Type B pancreatic cell (in vitro differentiated cells): ENCODE measurements at regions not wholly inside any gene's neighbourhood (a gene's known extent, or its start where the extent isn't known, plus 50 kb on each side); places are given as distances from the start of the nearest gene placed in this dataset.

Experiments
- DNase-seq: peaks from one replicate; pipeline ENCODE4 v3.0.0; 2021; ENCODE audit warnings: mixed read lengths; ENCODE audit not compliant: unreplicated experiment; ENCODE audit errors: extremely low spot score
- H3K27ac Mint-ChIP-seq: 2 replicates; pipeline ENCODE4 v1.8.0; 2021; ENCODE audit warnings: mild to moderate bottlenecking, mixed read lengths
- H3K27me3 Mint-ChIP-seq: 2 replicates; pipeline ENCODE4 v1.8.0; 2021; ENCODE audit warnings: mixed read lengths
- H3K36me3 Mint-ChIP-seq: 2 replicates; pipeline ENCODE4 v1.8.0; 2021; ENCODE audit warnings: mixed read lengths
- H3K4me1 Mint-ChIP-seq: one replicate; pipeline ENCODE4 v1.8.0; 2021; ENCODE audit warnings: mixed read lengths; ENCODE audit not compliant: unreplicated experiment
- H3K4me3 Mint-ChIP-seq: 2 replicates; pipeline ENCODE4 v1.8.0; 2021; ENCODE audit warnings: mild to moderate bottlenecking, mixed read lengths
- H3K9me3 Mint-ChIP-seq: 2 replicates; pipeline ENCODE4 v1.8.0; 2021; ENCODE audit warnings: mixed read lengths
- TF ChIP-seq, protein P1 (sequence below): fragments of 200-600 bp; sonication (generic); conservative IDR thresholded peaks from 2 replicates; pipeline ENCODE4 v1.5.0; 2021; ENCODE audit warnings: antibody characterized with exemption, mild to moderate bottlenecking

DNA sequence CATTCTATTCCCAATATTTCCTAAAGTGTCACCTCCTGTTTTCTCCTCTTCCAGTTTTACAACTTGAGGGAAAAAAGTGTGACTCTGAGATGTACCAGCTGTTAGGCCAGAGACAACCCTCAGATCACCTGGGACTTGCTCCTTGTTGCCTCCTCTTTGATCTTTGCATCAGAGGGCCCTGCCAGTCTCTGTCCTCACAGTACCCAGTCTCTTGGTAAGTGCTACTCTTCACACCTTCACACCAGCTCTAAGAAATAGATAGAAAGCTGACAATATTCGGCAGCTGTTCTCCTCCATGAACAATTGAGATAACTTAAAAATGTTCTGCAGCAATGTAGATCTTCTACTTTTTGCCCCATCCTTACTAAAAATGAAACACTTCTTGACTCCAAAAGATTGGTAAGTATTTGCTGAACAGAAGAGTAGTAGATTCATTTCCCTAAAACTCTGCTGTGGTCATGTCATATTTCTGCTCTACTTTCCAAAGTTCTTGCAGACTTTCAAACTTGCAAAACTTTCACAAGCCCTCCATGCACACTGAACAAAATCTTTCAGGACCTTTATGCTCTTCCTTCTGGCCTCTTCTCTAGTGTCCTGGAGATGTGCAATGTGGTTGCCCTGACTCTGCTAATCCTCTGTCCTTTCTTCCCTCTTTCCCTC is 188.6 kb downstream of the SNX18 start:
- H3K9me3 Mint-ChIP-seq: peaks cover 4% of the 10 kb centered on the region
- peaks cover 3% of the 10 kb centered on the region for H3K36me3 Mint-ChIP-seq
- H3K4me3 Mint-ChIP-seq: no peak overlapping the region
- peaks cover 32% of the 10 kb centered on the region for H3K4me1 Mint-ChIP-seq
- no peak for DNase-seq
- H3K27me3 Mint-ChIP-seq: peaks cover 3% of the 10 kb centered on the region
- H3K27ac Mint-ChIP-seq: no peak overlapping the region
- TF ChIP-seq, protein P1, sequence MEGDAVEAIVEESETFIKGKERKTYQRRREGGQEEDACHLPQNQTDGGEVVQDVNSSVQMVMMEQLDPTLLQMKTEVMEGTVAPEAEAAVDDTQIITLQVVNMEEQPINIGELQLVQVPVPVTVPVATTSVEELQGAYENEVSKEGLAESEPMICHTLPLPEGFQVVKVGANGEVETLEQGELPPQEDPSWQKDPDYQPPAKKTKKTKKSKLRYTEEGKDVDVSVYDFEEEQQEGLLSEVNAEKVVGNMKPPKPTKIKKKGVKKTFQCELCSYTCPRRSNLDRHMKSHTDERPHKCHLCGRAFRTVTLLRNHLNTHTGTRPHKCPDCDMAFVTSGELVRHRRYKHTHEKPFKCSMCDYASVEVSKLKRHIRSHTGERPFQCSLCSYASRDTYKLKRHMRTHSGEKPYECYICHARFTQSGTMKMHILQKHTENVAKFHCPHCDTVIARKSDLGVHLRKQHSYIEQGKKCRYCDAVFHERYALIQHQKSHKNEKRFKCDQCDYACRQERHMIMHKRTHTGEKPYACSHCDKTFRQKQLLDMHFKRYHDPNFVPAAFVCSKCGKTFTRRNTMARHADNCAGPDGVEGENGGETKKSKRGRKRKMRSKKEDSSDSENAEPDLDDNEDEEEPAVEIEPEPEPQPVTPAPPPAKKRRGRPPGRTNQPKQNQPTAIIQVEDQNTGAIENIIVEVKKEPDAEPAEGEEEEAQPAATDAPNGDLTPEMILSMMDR: no peak

GRCh38 chr5:54704825-54705224 is 187.3 kb downstream of the SNX18 start:
- no peak overlapping the region for H3K4me3 Mint-ChIP-seq
- DNase-seq: no peak
- peaks cover 4% of the 10 kb centered on the region for H3K9me3 Mint-ChIP-seq
- peaks cover 3% of the 10 kb centered on the region for H3K27me3 Mint-ChIP-seq
- peaks cover 3% of the 10 kb centered on the region for H3K36me3 Mint-ChIP-seq
- TF ChIP-seq, protein P1: no peak
- no peak overlapping the region for H3K27ac Mint-ChIP-seq
- peaks cover 36% of the 10 kb centered on the region for H3K4me1 Mint-ChIP-seq

GRCh38 chr5:54704333-54704732 is 186.8 kb downstream of the SNX18 start:
- peaks cover 36% of the 10 kb centered on the region for H3K4me1 Mint-ChIP-seq
- H3K4me3 Mint-ChIP-seq: no peak overlapping the region
- H3K27ac Mint-ChIP-seq: no peak overlapping the region
- peaks cover 3% of the 10 kb centered on the region for H3K36me3 Mint-ChIP-seq
- peaks cover 3% of the 10 kb centered on the region for H3K27me3 Mint-ChIP-seq
- no peak for DNase-seq
- peaks cover 4% of the 10 kb centered on the region for H3K9me3 Mint-ChIP-seq
- TF ChIP-seq, protein P1: no peak

GRCh38 chr5:54703565-54704255 is 186.2 kb downstream of the SNX18 start:
- Mint-ChIP-seq H3K27ac (peak overlapping the region; percentile 10), H3K4me1 (peaks cover 36% of the 10 kb centered on the region), H3K4me3 (peak overlapping the region; percentile 42), H3K36me3 (peaks cover 3% of the 10 kb centered on the region), H3K9me3 (peaks cover 4% of the 10 kb centered on the region), H3K27me3 (peaks cover 3% of the 10 kb centered on the region)
- no peak for DNase-seq
- TF ChIP-seq, protein P1: no peak

DNA sequence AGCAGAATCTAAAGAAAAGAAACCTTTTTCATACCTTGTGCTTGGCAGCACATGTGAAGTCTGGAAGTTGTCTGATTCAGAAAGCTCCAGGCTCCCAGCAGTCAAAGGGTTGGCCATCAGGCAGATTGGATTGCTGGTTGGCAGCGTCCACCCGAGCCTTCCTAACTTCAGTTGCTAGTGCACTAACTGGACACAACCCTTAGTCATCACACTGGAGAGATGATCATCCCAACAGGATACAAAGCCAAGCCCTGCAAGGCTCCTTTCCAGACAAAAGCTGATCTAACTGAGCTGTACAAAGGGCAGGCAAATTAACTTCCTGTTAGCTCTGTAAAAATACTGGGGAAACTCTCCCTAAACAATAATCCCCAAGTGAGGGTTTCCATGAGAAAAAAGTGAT is 185.6 kb downstream of the SNX18 start:
- peaks cover 36% of the 10 kb centered on the region for H3K4me1 Mint-ChIP-seq
- TF ChIP-seq, protein P1: no peak
- H3K4me3 Mint-ChIP-seq: no peak overlapping the region
- H3K27me3 Mint-ChIP-seq: peaks cover 3% of the 10 kb centered on the region
- no peak for DNase-seq
- H3K27ac Mint-ChIP-seq: peak overlapping the region; percentile 10
- H3K36me3 Mint-ChIP-seq: peaks cover 3% of the 10 kb centered on the region
- H3K9me3 Mint-ChIP-seq: peaks cover 4% of the 10 kb centered on the region
